Mucosa of descending colon (tissue), 3 donors: ENCODE measurements at regions not wholly inside any gene's neighbourhood (a gene's known extent, or its start where the extent isn't known, plus 50 kb on each side); places are given as distances from the start of the nearest gene placed in this dataset.

Experiments used
- ATAC-seq: fragments of 200-7000 bp; cut with Tn5 transposase; one replicate; pipeline ENCODE4 v1.9.1; 2020; ENCODE audit warnings: mild to moderate bottlenecking, moderate library complexity
- DNase-seq, 3 donors: peaks; one replicate each; pipeline ENCODE4 v3.0.0-alpha.2; 2020
- H3K36me3 ChIP-seq: fragments of 200-600 bp; one replicate; pipeline ENCODE4 v1.8.0; 2021; ENCODE audit warnings: low read depth, mild to moderate bottlenecking
- H3K4me1 ChIP-seq: fragments of 200-600 bp; one replicate; pipeline ENCODE4 v1.8.0; 2021; ENCODE audit warnings: low read depth, mild to moderate bottlenecking
- H3K4me3 ChIP-seq: fragments of 200-600 bp; one replicate; pipeline ENCODE4 v1.8.0; 2021; ENCODE audit warnings: mild to moderate bottlenecking
- H3K9me3 ChIP-seq: fragments of 200-600 bp; one replicate; pipeline ENCODE4 v1.8.0; 2021; ENCODE audit warnings: mild to moderate bottlenecking
- intact Hi-C, 2 donors: fragments of 100-400 bp; cut with DNase I in 1 of 2; cut with micrococcal nuclease in 1 of 2; formaldehyde crosslinking; loops; one replicate each; pipeline versions ENCODE4 v1.11.0 to v1.11.1; 2022; cut with DNase I, micrococcal nuclease
- TF ChIP-seq, protein P1 (sequence below): fragments of 200-600 bp; IDR thresholded peaks from one replicate; pipeline ENCODE4 v1.8.0; 2022; ENCODE audit warnings: antibody characterized with exemption, mild to moderate bottlenecking
- donor health status: DM: no; HTN: no; CAD: no; lungs with moderate emphysema.
- donor health status: DM: no; HTN: no; CAD: no.
- donor health status: DM: no; HTN: yes; CAD: no.

DNA sequence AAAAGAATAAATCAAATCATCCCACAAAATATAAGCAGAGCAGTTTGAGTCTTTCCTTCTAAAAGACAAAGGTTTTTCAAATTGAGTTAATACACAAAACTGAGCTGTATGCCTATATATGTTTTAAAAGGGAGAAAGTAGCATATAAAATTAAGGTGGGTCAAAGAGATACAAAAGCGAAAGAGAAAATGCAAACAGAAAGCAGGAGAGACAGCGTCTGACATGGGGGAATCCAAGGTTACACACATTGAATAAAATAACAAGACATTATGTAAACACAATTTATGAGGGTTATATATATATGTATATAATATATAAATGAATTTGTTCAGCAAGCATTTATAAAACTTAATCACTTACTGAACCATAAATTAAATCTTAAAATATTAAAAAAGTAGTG lies 276.1 kb upstream of the LCORL start:
- TF ChIP-seq, protein P1, sequence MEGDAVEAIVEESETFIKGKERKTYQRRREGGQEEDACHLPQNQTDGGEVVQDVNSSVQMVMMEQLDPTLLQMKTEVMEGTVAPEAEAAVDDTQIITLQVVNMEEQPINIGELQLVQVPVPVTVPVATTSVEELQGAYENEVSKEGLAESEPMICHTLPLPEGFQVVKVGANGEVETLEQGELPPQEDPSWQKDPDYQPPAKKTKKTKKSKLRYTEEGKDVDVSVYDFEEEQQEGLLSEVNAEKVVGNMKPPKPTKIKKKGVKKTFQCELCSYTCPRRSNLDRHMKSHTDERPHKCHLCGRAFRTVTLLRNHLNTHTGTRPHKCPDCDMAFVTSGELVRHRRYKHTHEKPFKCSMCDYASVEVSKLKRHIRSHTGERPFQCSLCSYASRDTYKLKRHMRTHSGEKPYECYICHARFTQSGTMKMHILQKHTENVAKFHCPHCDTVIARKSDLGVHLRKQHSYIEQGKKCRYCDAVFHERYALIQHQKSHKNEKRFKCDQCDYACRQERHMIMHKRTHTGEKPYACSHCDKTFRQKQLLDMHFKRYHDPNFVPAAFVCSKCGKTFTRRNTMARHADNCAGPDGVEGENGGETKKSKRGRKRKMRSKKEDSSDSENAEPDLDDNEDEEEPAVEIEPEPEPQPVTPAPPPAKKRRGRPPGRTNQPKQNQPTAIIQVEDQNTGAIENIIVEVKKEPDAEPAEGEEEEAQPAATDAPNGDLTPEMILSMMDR: no peak
- intact Hi-C loops: no loop called here
- no peaks in the 10 kb centered on the region for H3K9me3 ChIP-seq
- ATAC-seq (no peak), DNase-seq (no peak)
- H3K4me3 ChIP-seq: no peak overlapping the region
- no peaks in the 10 kb centered on the region for H3K36me3 ChIP-seq
- H3K4me1 ChIP-seq: no peaks in the 10 kb centered on the region

DNA sequence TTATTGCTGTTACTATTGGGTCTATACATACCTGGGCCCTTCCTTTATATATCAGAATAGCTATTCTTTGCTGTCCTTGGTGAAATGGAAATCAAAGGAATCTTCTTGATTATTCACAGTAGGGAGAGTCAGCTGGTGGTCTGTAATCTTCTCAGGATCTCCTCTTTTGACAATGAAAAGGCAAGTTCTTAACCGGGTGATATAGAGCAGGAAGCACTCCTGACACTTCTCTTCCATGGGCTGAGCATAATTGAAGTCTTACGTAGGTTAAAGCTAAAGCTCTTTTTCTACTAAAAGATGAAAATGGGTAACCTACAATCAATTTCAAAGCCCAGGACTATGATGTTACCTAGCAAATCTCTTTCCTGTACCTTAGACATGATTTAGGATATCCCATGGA lies 274.9 kb upstream of the LCORL start:
- H3K4me3 ChIP-seq: no peak overlapping the region

DNA sequence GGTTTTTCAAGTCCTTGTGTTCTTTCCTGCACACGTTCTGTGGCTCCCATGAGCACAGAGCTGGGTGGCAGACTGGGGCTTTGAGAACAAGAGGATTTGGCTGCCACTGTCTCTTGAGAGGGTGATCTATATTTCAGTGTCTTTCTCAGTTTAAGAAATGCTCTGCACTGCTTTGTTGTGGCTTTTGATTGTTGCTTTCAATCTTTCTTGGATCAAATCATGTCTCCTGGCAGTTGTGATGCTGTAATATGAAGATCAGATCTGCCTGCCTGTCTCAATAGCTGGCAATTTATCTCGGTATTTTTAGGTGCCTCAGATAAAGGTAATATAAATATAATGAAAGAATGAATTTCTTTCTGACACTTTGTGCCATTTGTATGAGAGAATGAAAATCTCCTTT lies 273.3 kb upstream of the LCORL start:
- intact Hi-C loops: no loop called here
- no peak for ATAC-seq
- no peaks in the 10 kb centered on the region for H3K9me3 ChIP-seq

More for the DNA sequence above, 274.9 kb upstream of the LCORL start:
- intact Hi-C loops: no loop called here
- no peaks in the 10 kb centered on the region for H3K9me3 ChIP-seq
- H3K36me3 ChIP-seq: no peaks in the 10 kb centered on the region
- H3K4me1 ChIP-seq: no peaks in the 10 kb centered on the region
- ATAC-seq (no peak), DNase-seq (no peak)
- TF ChIP-seq, protein P1: no peak

GRCh38 chr4:18294021-18294420 lies 272.5 kb upstream of the LCORL start:
- no peak for DNase-seq
- intact Hi-C loops: no loop called here
- H3K9me3 ChIP-seq: no peaks in the 10 kb centered on the region

More for the DNA sequence above, 273.3 kb upstream of the LCORL start:
- TF ChIP-seq, protein P1: no peak
- Histone ChIP-seq H3K4me1 (no peaks in the 10 kb centered on the region), H3K4me3 (no peak overlapping the region), H3K36me3 (no peaks in the 10 kb centered on the region)
- no peak for DNase-seq

DNA sequence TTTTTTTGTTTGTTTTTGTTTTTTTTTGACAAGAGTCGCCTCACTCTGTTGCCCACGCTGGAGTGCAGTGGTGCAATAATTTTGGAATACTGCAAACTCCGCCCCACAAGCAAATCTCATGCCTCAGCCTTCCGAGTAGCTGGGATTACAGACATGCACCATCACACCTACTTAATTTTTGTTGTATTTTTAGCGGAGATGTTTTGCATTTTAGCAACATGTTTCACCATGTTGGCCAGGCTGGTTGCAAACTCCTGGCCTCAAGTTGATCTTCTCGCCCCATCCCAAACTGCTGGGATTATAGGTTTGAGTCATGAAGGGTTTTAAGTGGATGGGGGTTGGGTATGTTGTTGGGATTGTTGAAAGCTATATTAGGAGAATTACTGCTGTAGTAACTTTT lies 270.9 kb upstream of the LCORL start:
- DNase-seq (no peak), ATAC-seq (no peak)
- TF ChIP-seq, protein P1: no peak
- Histone ChIP-seq H3K36me3 (no peaks in the 10 kb centered on the region), H3K4me1 (no peaks in the 10 kb centered on the region), H3K4me3 (no peak overlapping the region), H3K9me3 (no peaks in the 10 kb centered on the region)
- intact Hi-C loops: no loop called here

More at GRCh38 chr4:18294021-18294420, 272.5 kb upstream of the LCORL start:
- no peaks in the 10 kb centered on the region for H3K4me1 ChIP-seq
- TF ChIP-seq, protein P1: no peak
- H3K4me3 ChIP-seq: no peak overlapping the region
- H3K36me3 ChIP-seq: no peaks in the 10 kb centered on the region
- no peak for ATAC-seq

DNA sequence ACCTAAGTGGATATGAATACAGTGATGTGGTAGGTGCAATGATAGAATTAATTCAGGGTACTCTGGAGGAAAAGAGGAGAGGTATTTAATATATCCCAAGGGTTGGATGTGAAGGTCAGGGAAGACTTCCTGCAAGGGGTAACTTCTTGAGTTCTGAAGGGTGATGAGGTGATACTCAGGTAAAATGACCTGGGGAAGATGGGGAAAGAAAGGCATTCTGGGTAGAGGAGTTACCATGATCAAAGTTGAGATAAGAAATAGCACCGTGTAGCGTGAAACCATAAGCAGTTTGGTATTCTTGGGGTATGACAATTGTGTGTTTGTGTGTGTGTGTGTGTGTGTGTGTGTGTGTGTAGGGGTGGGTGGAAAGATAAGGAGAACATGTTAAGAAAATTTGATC lies 270.4 kb upstream of the LCORL start:
- Histone ChIP-seq H3K4me3 (no peak overlapping the region), H3K36me3 (no peaks in the 10 kb centered on the region), H3K9me3 (no peaks in the 10 kb centered on the region), H3K4me1 (no peaks in the 10 kb centered on the region)
- intact Hi-C loops: no loop called here
- DNase-seq (no peak), ATAC-seq (no peak)
- TF ChIP-seq, protein P1: no peak
